GM18907 (cell line): ENCODE measurements at regions not wholly inside any gene's neighbourhood (a gene's known extent, or its start where the extent isn't known, plus 50 kb on each side); places are given as distances from the start of the nearest gene placed in this dataset.
A peak's percentile ranks its signal among the peaks of the same experiment; 100 is the strongest.

ENCODE experiments used
- ATAC-seq: cut with Tn5 transposase; IDR thresholded peaks from one replicate; pipeline ENCODE4 v1.9.1; 2021; ENCODE audit warnings: mild to moderate bottlenecking, moderate library complexity; ENCODE audit not compliant: unreplicated experiment

DNA sequence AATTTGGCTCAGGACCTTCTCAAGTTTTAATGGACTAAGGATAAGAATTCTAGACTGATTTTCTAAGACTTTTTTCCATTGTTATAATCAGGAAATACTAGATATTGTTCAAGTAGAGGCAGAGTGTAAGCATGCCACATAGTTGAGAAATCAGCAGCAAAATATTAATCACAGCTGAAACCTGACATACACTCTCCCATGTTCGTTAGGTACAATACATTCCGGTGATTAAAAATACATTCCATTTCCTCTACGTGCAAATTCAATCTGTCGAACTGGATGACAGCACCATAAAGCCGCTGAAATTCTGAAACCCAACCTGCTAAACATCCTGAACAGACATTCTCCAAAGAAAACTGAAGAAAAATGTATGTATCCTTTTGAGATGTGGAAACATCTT, 587.6 kb upstream of the DIPK2B start:
- ATAC-seq, result no peak

DNA sequence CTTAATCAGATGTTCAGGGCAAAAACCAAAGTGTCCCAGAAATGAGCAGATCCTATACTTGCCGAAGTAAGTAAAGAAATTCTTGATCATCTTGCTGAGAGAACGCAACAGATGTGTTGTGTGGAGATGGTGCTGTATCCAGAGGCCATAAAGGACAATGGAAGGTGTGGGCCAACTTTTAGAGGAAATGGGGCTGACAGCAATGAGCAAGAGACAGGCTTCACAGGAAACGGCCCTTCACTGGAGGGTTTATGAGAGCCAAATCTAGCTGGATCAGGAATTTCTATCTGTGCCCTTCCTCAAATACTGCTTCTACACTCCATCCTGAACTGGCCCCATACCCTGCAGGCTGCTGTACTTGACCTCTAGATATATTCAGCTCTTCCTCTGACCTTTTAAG, 583.9 kb upstream of the DIPK2B start:
- no peak for ATAC-seq

DNA sequence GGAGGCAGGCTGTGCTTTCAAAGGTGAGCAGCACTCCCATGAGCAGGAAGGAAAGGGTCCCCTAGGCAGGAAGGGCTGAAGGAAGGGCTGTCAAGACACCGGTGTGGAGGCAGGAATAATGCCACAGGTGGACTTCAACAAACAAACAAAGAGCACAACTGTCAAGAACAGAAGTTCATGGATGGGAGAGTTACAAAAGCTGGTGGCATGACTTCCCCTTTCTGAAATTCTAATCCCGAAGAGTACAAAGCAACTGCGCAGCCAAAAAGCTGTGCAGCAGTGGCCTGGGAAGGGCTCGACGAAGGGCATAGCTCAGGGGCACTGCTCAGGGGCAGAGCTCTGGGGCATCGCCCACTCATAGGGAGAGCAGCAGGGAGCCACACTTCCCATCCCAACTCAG, 582.3 kb upstream of the DIPK2B start:
- no peak for ATAC-seq

- no peak for ATAC-seq
Observed at GRCh38 chrX:45781901-45782553, 581.4 kb upstream of the DIPK2B start.

- ATAC-seq, result no peak
Observed at GRCh38 chrX:45778616-45779015, 577.9 kb upstream of the DIPK2B start.

- ATAC-seq, result no peak
Observed at GRCh38 chrX:45777366-45777765, 576.7 kb upstream of the DIPK2B start.

- ATAC-seq, result no peak
Observed at GRCh38 chrX:45775468-45775867, 574.8 kb upstream of the DIPK2B start.

- ATAC-seq, result no peak
Observed at GRCh38 chrX:45774961-45775360, 574.3 kb upstream of the DIPK2B start.

GRCh38 chrX:45773572-45773971, 572.9 kb upstream of the DIPK2B start:
- ATAC-seq, result no peak

GRCh38 chrX:45771560-45772340, 571.1 kb upstream of the DIPK2B start:
- ATAC-seq, result no peak

GRCh38 chrX:45771114-45771513, 570.4 kb upstream of the DIPK2B start:
- ATAC-seq, result no peak

- peak; percentile 89 for ATAC-seq
Observed at GRCh38 chrX:45769761-45770582, 569.3 kb upstream of the DIPK2B start.

- no peak for ATAC-seq
Observed at GRCh38 chrX:45768666-45769236, 568.1 kb upstream of the DIPK2B start.

DNA sequence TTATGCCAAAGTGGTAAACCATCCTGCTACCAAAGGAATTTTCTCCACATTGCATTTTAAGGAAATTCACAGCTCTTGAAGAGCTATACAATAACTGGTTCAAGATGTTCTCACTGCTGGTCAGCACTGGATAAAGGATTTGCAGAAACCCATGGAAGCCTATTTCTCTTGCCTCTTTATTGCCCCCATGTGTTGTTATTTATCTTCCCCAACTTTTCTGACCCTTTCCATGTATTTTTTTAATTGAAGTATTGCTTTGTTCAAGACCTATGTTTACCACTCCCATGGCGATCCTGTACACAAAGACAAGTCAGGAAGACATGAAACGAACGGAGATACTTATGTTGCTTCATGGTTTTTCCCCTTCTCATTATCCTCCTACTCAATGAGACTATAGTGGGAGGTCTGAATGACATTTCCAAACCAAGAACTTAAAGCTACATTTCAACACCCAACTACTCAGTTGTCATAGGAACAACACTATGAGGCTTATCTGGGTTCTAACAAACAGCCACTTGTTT, 566.4 kb upstream of the DIPK2B start:
- ATAC-seq, result no peak

GRCh38 chrX:45765767-45766166, 565.1 kb upstream of the DIPK2B start:
- no peak for ATAC-seq

- ATAC-seq, result no peak
Observed at GRCh38 chrX:45765281-45765680, 564.6 kb upstream of the DIPK2B start.

GRCh38 chrX:45762699-45763647, 562.3 kb upstream of the DIPK2B start:
- peak; percentile 39 for ATAC-seq

- ATAC-seq, result no peak
Observed at GRCh38 chrX:45761920-45762319, 561.2 kb upstream of the DIPK2B start.

DNA sequence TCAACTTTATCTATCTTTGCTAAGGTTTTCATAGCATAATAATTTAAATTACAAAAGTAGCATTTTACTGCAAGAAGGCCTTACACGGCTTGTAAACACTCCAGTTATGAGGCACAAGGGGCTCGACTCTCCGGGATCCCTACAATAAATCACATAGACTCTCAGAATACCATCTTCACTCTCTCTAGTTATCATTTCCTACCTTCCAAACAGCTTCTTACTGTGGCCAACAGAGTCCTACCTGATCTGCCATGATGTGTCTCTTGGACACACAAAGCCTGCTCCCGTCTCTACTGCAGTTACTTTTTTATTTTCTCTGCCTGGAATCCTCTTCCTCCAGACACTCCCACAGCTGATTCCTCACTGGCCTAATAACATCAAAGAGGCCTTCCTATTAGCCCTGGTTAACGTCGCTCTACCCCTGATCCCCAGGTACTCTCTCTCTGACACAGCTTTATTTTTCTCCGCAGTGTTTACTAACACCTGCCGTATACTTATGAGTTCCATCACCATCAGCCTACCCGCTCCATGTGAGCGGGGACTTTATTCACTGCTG, 559.6 kb upstream of the DIPK2B start:
- no peak for ATAC-seq
